Thyroid gland (tissue), 4 donors: ENCODE measurements at regions not wholly inside any gene's neighbourhood (a gene's known extent, or its start where the extent isn't known, plus 50 kb on each side); places are given as distances from the start of the nearest gene placed in this dataset.

Source experiments
- DNase-seq, 2 donors: peaks; one replicate each; pipeline ENCODE4 v3.0.0-alpha.2; 2019
- H3K27ac ChIP-seq, 3 donors: fragments of 200-600 bp; sonication (generic); 1 replicate in 2 of 3; 2 replicates in 1 of 3; pipeline ENCODE4 v1.5.1; 2016 to 2019; ENCODE audit warnings: mild to moderate bottlenecking in 1 of 3, moderate library complexity in 1 of 3
- H3K27me3 ChIP-seq: fragments of 200-600 bp; sonication (generic); one replicate; pipeline ENCODE4 v1.5.1; 2019
- H3K36me3 ChIP-seq, 2 donors: fragments of 200-600 bp; sonication (generic); one replicate each; pipeline ENCODE4 v1.5.1; 2016 to 2019
- H3K4me1 ChIP-seq, 2 donors: fragments of 200-600 bp; sonication (generic); one replicate each; pipeline ENCODE4 v1.5.1; 2017 to 2019
- H3K4me3 ChIP-seq, 3 donors: fragments of 200-600 bp; sonication (generic); replicated peaks in 1 of 3; 1 replicate in 2 of 3; 2 replicates in 1 of 3; pipeline ENCODE4 v1.5.1; 2016; ENCODE audit warnings: mild to moderate bottlenecking in 1 of 3
- H3K9me3 ChIP-seq: fragments of 200-600 bp; sonication (generic); one replicate; pipeline ENCODE4 v1.5.1; 2017
- POLR2A ChIP-seq, 2 donors: fragments of 450-650 bp; IDR thresholded peaks; one replicate each; pipeline ENCODE4 v1.6.1; 2017; ENCODE audit warnings: antibody characterized with exemption in 2 of 2, mild to moderate bottlenecking in 2 of 2, moderate library complexity in 1 of 2
- WGBS, 2 donors: methylation state at CpG; one replicate each; pipeline ENCODE4 v1.1.5; 2017; 5-methylcytosine and 5-hydroxymethylcytosine counted together
- intact Hi-C: fragments of 100-400 bp; cut with DNase I; formaldehyde crosslinking; loops from one replicate; pipeline ENCODE4 v1.15.1; 2023
- TF ChIP-seq, protein P1 (sequence below), 6 experiments: fragments of 200-600 bp in 3 of 6; fragments of 450-650 bp in 3 of 6; sonication (generic) in 3 of 6; IDR thresholded peaks; one replicate each; pipeline ENCODE4 v1.5.1; 2016 to 2019; ENCODE audit warnings: antibody characterized with exemption in 6 of 6, mild to moderate bottlenecking in 2 of 6, inconsistent platforms in 1 of 6, moderate library complexity in 1 of 6

DNA sequence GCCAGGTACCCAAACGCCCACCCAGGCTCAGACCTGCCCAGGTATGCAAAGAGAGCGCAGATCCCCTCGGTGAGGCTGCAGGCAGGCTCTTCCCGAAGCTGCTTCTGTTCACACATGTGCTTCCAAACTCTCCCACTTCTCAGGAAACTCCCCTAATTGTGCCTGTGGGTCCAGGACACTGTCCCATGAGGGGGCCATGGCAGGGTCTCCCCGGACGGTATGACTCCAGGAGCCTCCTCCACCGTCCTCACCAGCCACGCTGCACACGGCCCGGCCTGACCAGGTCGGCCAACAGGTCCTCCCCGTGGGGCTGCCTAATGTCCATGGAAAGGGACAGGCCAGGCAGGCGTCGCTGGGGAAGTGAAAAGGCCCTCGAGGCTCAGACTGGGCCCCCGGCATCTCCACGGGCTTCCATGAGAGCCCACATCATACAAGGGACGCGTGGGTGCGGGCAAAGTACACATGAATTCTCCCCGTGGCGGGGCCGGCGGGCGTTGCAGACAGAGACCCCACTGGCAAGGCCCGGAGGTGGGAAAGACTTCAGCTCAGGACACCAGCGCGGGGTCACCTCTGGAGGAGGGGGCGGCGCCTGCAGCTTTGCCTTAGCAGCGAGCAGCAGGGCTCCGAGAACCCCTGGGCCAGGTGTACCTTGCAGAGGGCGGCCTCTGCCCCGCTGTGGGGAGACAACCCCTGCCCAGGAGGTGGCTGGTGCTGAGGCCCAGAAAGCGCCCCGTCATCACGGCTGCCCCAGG lies 526.1 kb downstream of the BRD1 start:
- DNase-seq: no peak
- TF ChIP-seq, protein P1, sequence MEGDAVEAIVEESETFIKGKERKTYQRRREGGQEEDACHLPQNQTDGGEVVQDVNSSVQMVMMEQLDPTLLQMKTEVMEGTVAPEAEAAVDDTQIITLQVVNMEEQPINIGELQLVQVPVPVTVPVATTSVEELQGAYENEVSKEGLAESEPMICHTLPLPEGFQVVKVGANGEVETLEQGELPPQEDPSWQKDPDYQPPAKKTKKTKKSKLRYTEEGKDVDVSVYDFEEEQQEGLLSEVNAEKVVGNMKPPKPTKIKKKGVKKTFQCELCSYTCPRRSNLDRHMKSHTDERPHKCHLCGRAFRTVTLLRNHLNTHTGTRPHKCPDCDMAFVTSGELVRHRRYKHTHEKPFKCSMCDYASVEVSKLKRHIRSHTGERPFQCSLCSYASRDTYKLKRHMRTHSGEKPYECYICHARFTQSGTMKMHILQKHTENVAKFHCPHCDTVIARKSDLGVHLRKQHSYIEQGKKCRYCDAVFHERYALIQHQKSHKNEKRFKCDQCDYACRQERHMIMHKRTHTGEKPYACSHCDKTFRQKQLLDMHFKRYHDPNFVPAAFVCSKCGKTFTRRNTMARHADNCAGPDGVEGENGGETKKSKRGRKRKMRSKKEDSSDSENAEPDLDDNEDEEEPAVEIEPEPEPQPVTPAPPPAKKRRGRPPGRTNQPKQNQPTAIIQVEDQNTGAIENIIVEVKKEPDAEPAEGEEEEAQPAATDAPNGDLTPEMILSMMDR (IDR thresholded peaks at IDR 0.05): no peak
- TF ChIP-seq POLR2A (IDR thresholded peaks at IDR 0.05): no peak
- no peak overlapping the region for H3K4me3 ChIP-seq
- no peaks in the 10 kb centered on the region for H3K9me3 ChIP-seq
- H3K36me3 ChIP-seq: no peaks in the 10 kb centered on the region
- H3K27ac ChIP-seq: no peak overlapping the region
- H3K27me3 ChIP-seq: no peaks in the 10 kb centered on the region
- H3K4me1 ChIP-seq: peaks cover 0 to 2% of the 10 kb centered on the region in 2 donors
- intact Hi-C loops: no loop called here
- WGBS, 2 donors: 88 to 89% methylated on average over 19 to 37 of the region's 37 CpGs

DNA sequence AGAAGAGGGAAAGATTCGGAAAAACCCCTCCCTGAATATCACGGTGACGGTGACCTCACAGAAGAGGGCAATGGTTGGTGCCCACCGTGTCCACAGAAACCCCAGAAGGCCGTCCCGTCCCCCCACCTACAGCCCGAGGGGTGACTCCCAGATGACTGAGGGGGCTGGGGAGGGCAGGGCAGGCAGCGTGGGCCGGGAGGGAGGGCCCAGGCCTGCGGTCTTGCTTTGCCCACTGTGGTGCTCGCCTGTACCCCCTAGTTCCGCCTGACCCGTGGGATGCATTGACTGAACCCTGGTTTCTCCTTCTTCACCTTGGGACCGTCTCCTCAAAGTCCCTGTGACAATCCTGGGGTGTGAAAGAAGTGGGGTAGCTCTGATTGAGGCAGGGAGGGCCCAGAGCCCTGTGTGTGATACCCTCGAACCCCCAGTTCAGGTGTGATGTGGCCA lies 526.7 kb downstream of the BRD1 start:
- H3K4me1 ChIP-seq: peaks cover 0 to 2% of the 10 kb centered on the region in 2 donors
- TF ChIP-seq, protein P1 (IDR thresholded peaks at IDR 0.05): no peak
- no peak for TF ChIP-seq POLR2A (IDR thresholded peaks at IDR 0.05)
- no peak for DNase-seq
- H3K4me3 ChIP-seq: no peak overlapping the region
- intact Hi-C loops: no loop called here
- H3K27ac ChIP-seq: no peak overlapping the region
- no peaks in the 10 kb centered on the region for H3K27me3 ChIP-seq
- H3K36me3 ChIP-seq: no peaks in the 10 kb centered on the region
- H3K9me3 ChIP-seq: no peaks in the 10 kb centered on the region
- 81 to 87% methylated on average over 9 to 15 of the region's 15 CpGs for WGBS, 2 donors

DNA sequence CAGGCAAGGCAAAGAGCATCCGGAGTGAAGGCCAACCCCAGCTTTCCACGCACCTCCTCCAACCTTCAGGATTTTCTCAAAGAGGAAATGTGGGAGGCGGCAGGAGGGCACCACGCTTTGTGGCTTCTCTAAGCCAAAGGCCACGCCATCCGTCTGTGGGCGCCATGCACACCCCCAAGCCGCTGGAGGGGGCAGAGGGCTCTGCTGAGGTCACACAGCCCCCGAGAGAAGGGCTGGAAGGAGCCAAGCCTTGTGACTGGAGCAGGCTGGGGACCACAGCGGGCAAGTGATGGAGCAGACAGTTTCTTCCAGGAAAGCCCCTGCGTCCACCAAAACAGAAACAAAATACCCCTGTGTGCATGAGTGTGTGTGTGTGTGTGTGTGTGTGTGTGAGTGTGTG lies 527.4 kb downstream of the BRD1 start:
- Histone ChIP-seq H3K4me1 (peaks cover 0 to 2% of the 10 kb centered on the region in 2 donors), H3K9me3 (no peaks in the 10 kb centered on the region), H3K4me3 (no peak overlapping the region), H3K27me3 (no peaks in the 10 kb centered on the region), H3K27ac (no peak overlapping the region), H3K36me3 (no peaks in the 10 kb centered on the region)
- TF ChIP-seq POLR2A (IDR thresholded peaks at IDR 0.05): no peak
- TF ChIP-seq, protein P1 (IDR thresholded peaks at IDR 0.05): no peak
- DNase-seq: no peak
- intact Hi-C loops: no loop called here
- 86 to 87% methylated on average over 11 of the region's 11 CpGs for WGBS, 2 donors

DNA sequence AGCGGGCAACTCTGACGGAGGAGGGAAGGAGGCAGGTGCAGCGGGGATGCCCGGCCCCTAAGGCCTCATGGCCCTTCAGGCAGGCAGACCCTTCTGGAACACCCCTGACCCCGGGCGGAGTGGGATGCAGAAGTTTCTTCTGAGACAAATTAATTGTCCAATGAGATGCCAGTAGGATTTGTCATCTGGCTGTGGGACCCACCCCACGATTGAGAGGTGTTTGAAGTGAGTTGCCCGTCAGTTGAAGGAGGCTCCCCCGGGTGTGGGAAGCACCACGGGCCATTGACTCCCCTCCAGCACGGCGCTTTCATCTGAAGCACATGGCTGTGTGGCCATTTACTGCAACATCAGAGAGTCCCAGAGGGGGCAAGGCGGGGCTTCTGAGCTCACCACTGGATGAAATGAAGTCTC lies 527.8 kb downstream of the BRD1 start:
- no peak for TF ChIP-seq POLR2A (IDR thresholded peaks at IDR 0.05)
- TF ChIP-seq, protein P1 (IDR thresholded peaks at IDR 0.05): no peak
- Histone ChIP-seq H3K36me3 (no peaks in the 10 kb centered on the region), H3K9me3 (no peaks in the 10 kb centered on the region), H3K27me3 (no peaks in the 10 kb centered on the region), H3K4me3 (no peak overlapping the region), H3K27ac (no peak overlapping the region), H3K4me1 (no peaks in the 10 kb centered on the region)
- no peak for DNase-seq
- intact Hi-C loops: no loop called here
- WGBS, 2 donors: 67 to 72% methylated on average over 12 of the region's 13 CpGs
